Dermis blood vessel endothelial cell (primary cell): ENCODE measurements at regions not wholly inside any gene's neighbourhood (a gene's known extent, or its start where the extent isn't known, plus 50 kb on each side); places are given as distances from the start of the nearest gene placed in this dataset.

Experiments
- DNase-seq: peaks from one replicate; pipeline ENCODE4 v3.0.0; 2010

- no peak for DNase-seq
These were observed 52.6 kb upstream of the DCTD start for GRCh38 chr4:182969651-182970279.

DNA sequence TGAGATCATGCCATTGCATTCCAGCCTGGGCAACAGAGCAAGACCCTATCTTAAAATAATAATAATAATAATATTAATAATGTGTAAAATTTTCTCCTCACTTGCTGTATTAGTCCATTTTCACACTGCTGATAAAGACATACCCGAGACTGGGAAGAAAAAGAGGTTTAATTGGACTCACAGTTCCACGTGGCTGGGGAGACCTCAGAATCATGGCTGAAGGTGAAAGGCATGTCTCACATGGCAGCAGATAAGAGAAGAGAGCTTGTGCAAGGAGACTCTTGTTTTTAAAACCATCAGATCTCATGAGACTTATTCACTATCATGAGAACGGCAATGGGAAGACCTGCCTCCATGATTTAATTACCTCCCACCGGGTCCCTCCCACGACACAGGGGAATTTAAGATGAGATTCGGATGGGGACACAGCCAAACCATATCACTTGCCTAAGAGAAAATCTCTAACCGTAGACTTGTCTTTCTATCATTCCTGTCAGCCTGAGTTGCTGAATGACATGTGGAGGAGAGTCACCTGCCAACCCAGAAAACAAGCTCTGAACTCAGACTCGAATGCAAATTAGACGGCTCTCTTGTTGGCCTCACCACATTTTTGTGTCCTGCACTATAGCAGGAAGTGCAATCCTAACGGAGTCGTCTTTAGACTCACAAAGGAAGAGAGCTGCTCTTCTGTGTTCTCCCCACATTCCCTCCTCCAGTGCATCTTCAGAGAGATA, 51.9 kb upstream of the DCTD start:
- no peak for DNase-seq

DNA sequence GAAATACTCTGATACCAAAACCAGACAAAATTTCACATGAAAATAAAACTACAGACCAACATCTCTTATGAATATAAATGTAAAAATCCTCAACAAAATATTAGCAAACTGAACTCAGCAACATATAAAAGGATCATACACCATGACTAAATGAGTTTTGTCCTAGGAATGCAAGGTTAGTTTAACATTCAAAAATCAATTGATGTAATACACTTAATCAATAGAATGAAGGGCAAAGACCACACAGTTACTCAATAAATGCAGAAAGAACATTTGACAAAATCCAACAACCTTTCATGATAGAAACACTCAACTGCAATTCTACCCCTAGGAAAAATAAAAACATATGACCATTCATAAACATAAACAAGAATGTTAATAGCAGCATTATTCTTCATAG, 50.2 kb upstream of the DCTD start:
- no peak for DNase-seq
